GM12878 (cell line): ENCODE measurements at regions not wholly inside any gene's neighbourhood (a gene's known extent, or its start where the extent isn't known, plus 50 kb on each side); places are given as distances from the start of the nearest gene placed in this dataset.

ENCODE experiments used
- ATAC-seq: fragments of 200-7000 bp; cut with Tn5 transposase; 3 replicates; pipeline ENCODE4 v1.9.1; 2020; ENCODE audit warnings: mild to moderate bottlenecking, moderate library complexity
- BruUV-seq: library from RNA; stranded (reverse); fragments of 400-500 nt; replicated peaks from 2 replicates; lab custom pipeline; 2021; lab: Mats Ljungman, UMichigan
- CTCF ChIA-PET: fragments of 300-600 bp; sonication (Branson Sonifier 250); formaldehyde crosslinking; extraction: SDS; loops from one replicate; lab custom pipeline; 2021; ENCODE audit warnings: inconsistent platforms; lab: Yijun Ruan, JAX
- POLR2A ChIA-PET: fragments of 350-600 bp; formaldehyde crosslinking; extraction: SDS; loops from one replicate; lab custom pipeline; 2021; ENCODE audit warnings: inconsistent platforms; lab: Charles Lee
- RAD21 ChIA-PET: fragments of 300-600 bp; sonication (Branson Sonifier 250); formaldehyde crosslinking; loops from one replicate; lab custom pipeline; 2023; ENCODE audit warnings: antibody characterized with exemption; ENCODE audit not compliant: unreplicated experiment; lab: Charles Lee
- SMC1A ChIA-PET: fragments of 300-600 bp; sonication (Branson Sonifier 250); formaldehyde crosslinking; loops from one replicate; lab custom pipeline; 2023; ENCODE audit not compliant: unreplicated experiment, uncharacterized antibody; lab: Charles Lee
- DNase-seq: peaks from one replicate; pipeline ENCODE4 v3.0.0-alpha.2; 2011; ENCODE audit warnings: low read depth, low spot score
- FAIRE-seq: peaks from 3 replicates; lab custom pipeline; 2011; peaks lifted over from hg19 to GRCh38; lab: Jason Lieb, UNC
- H2AFZ ChIP-seq: 2 replicates; pipeline ENCODE4 v1.6.0; 2011; ENCODE audit warnings: low read depth, low read length, control low read depth; ENCODE audit not compliant: control insufficient read depth
- H3K27ac ChIP-seq: 2 replicates; pipeline ENCODE4 v1.5.1; 2011; ENCODE audit warnings: control low read depth; ENCODE audit not compliant: control insufficient read depth, insufficient read depth
- H3K27me3 ChIP-seq, 2 experiments: replicated peaks in 1 of 2; 2 replicates each; pipeline versions ENCODE4 v1.6.0 to v1.6.1; 2011; ENCODE audit warnings: low read length in 1 of 2; ENCODE audit not compliant: control insufficient read depth in 2 of 2, insufficient read depth in 2 of 2
- H3K36me3 ChIP-seq, 2 experiments: 2 replicates each; pipeline ENCODE4 v1.5.1; 2011; ENCODE audit warnings: low read length in 1 of 2; ENCODE audit not compliant: control insufficient read depth in 2 of 2, insufficient read depth in 2 of 2
- H3K4me1 ChIP-seq: 2 replicates; pipeline ENCODE4 v1.6.1; 2011; ENCODE audit warnings: mild to moderate bottlenecking, low read length, moderate library complexity, mixed read lengths; ENCODE audit not compliant: control insufficient read depth, insufficient read depth
- H3K4me2 ChIP-seq: 2 replicates; pipeline ENCODE4 v1.6.0; 2011; ENCODE audit warnings: control low read depth; ENCODE audit not compliant: control insufficient read depth, insufficient read depth
- H3K4me3 ChIP-seq: fragments of 200-600 bp; sonication (generic); 2 replicates; pipeline ENCODE4 v1.5.1; 2016
- H3K79me2 ChIP-seq: 2 replicates; pipeline ENCODE4 v1.6.0; 2011; ENCODE audit warnings: low read length; ENCODE audit not compliant: control insufficient read depth, insufficient read depth
- H3K9ac ChIP-seq: 2 replicates; pipeline ENCODE4 v1.8.0; 2011; ENCODE audit warnings: low read length, control low read depth, mixed read lengths; ENCODE audit not compliant: control insufficient read depth, insufficient read depth
- H3K9me3 ChIP-seq: replicated peaks from 3 replicates; pipeline ENCODE4 v1.5.1; 2011; ENCODE audit warnings: mild to moderate bottlenecking, low read length; ENCODE audit not compliant: control insufficient read depth, insufficient read depth
- H4K20me1 ChIP-seq: 2 replicates; pipeline ENCODE4 v1.6.0; 2011; ENCODE audit not compliant: control insufficient read depth, insufficient read depth
- ASH2L ChIP-seq: fragments of 300-600, 200-600 bp; sonication (generic); IDR thresholded peaks from 2 replicates; pipeline ENCODE4 v1.6.1; 2017; ENCODE audit warnings: low read depth, mild to moderate bottlenecking, borderline replicate concordance
- FOXK2 ChIP-seq: fragments of 450-650 bp; IDR thresholded peaks from 2 replicates; pipeline ENCODE4 v1.6.1; 2017; ENCODE audit warnings: mild to moderate bottlenecking, moderate library complexity
- HCFC1 ChIP-seq: fragments of 150-350 bp; IDR thresholded peaks from 2 replicates; pipeline ENCODE4 v1.6.1; 2014; ENCODE audit warnings: low read length
- JUND ChIP-seq: IDR thresholded peaks from 2 replicates; pipeline ENCODE4 v1.6.1; 2012; ENCODE audit warnings: low read depth, mild to moderate bottlenecking, low read length, improper control_type of control experiment, moderate library complexity
- KLF5 ChIP-seq: fragments of 450-650 bp; IDR thresholded peaks from 2 replicates; pipeline ENCODE4 v1.6.1; 2014; ENCODE audit warnings: mild to moderate bottlenecking; ENCODE audit not compliant: partially characterized antibody
- POLR2AphosphoS2 ChIP-seq: IDR thresholded peaks from 2 replicates; pipeline ENCODE4 v1.6.1; 2011; ENCODE audit warnings: low read depth, mild to moderate bottlenecking, low read length, improper control_type of control experiment, moderate library complexity
- RFX5 ChIP-seq: IDR thresholded peaks from 2 replicates; pipeline ENCODE4 v1.6.1; 2011; ENCODE audit warnings: low read depth, low read length, improper control_type of control experiment
- SIN3A ChIP-seq: IDR thresholded peaks from 2 replicates; pipeline ENCODE4 v1.6.1; 2012; ENCODE audit warnings: low read depth, low read length, improper control_type of control experiment
- ZNF622 ChIP-seq: fragments of 450-650 bp; IDR thresholded peaks from 2 replicates; pipeline ENCODE4 v1.6.1; 2017; ENCODE audit warnings: mild to moderate bottlenecking, inconsistent platforms
- WGBS: methylation state at CpG from one replicate; pipeline ENCODE4 v1.1.6; 2016; ENCODE audit warnings: low lambda C conversion rate; ENCODE audit not compliant: insufficient replicate concordance, insufficient coverage; ENCODE audit errors: missing lambda C conversion rate; 5-methylcytosine and 5-hydroxymethylcytosine counted together
- in situ Hi-C: fragments of 300-500 bp; cut with MboI; formaldehyde crosslinking; loops from 9 replicates; pipeline ENCODE4 v1.14.3; 2018; ENCODE audit warnings: mixed read lengths
- intact Hi-C: fragments of 100-400 bp; cut with micrococcal nuclease; formaldehyde crosslinking; loops from one replicate; pipeline ENCODE4 v1.14.2; 2022; ENCODE audit not compliant: unreplicated experiment
- TF ChIP-seq, protein P1 (sequence below): IDR thresholded peaks from 2 replicates; pipeline ENCODE4 v1.6.1; 2012; ENCODE audit warnings: low read length, inconsistent platforms
- TF ChIP-seq, protein P2 (sequence below): IDR thresholded peaks from 2 replicates; pipeline ENCODE4 v1.6.1; 2012; ENCODE audit warnings: low read depth, low read length, improper control_type of control experiment
- TF ChIP-seq, protein P3 (sequence below): fragments of 450-650 bp; formaldehyde crosslinking; IDR thresholded peaks from 2 replicates; pipeline ENCODE4 v1.4.0; 2022; ENCODE audit warnings: mild to moderate bottlenecking, moderate library complexity
- TF ChIP-seq, protein P4 (sequence below): fragments of 150-350 bp; IDR thresholded peaks from 2 replicates; pipeline ENCODE4 v1.6.1; 2016; ENCODE audit warnings: low read depth, low read length

DNA sequence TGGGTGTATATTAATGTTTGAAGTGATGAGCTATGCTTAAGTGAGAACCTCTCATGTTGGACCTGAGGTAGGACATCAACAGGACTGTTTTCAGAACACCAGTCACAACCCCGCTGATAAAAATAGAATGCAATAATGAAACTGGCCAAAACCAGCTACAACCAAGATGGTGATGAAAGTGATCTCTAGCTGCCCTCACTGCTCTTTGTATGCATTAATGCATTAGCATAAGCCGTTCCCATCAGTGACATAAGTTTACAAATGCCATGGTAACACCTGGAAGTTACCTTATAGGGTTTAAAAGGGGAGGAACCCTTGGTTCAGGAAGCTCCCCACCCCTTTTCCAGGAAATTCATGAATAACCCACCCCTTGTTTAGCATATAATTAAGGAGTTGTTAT lies 672.5 kb upstream of the EEF2KMT start (continued):
- TF ChIP-seq FOXK2 (no peak), POLR2AphosphoS2 (no peak), SIN3A (no peak)

DNA sequence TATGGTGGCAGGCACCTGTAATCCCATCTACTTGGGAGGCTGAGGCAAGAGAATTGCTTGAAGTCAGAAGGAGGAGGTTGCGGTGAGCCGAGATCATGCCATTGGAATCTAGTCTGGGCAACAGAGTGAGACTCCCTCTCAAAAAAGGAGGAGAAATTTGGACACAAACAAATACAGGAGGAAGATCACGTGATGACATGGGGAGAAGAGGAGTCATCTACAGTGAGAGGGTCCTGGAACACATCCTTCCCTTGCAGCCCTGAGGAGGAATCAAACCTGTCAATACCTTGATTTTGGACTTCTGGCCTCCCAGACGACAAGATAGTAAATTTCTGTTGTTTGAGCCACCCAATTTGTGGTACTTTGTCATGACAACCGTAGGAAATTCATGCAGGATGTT lies 671.9 kb upstream of the EEF2KMT start:
- TF ChIP-seq ZNF622: no peak
- TF ChIP-seq, protein P1, sequence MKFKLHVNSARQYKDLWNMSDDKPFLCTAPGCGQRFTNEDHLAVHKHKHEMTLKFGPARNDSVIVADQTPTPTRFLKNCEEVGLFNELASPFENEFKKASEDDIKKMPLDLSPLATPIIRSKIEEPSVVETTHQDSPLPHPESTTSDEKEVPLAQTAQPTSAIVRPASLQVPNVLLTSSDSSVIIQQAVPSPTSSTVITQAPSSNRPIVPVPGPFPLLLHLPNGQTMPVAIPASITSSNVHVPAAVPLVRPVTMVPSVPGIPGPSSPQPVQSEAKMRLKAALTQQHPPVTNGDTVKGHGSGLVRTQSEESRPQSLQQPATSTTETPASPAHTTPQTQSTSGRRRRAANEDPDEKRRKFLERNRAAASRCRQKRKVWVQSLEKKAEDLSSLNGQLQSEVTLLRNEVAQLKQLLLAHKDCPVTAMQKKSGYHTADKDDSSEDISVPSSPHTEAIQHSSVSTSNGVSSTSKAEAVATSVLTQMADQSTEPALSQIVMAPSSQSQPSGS: no peak
- TF ChIP-seq, protein P2, sequence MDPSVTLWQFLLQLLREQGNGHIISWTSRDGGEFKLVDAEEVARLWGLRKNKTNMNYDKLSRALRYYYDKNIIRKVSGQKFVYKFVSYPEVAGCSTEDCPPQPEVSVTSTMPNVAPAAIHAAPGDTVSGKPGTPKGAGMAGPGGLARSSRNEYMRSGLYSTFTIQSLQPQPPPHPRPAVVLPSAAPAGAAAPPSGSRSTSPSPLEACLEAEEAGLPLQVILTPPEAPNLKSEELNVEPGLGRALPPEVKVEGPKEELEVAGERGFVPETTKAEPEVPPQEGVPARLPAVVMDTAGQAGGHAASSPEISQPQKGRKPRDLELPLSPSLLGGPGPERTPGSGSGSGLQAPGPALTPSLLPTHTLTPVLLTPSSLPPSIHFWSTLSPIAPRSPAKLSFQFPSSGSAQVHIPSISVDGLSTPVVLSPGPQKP: no peak
- TF ChIP-seq RFX5: no peak
- TF ChIP-seq KLF5: no peak
- TF ChIP-seq HCFC1: no peak
- TF ChIP-seq JUND: no peak
- no peak for TF ChIP-seq ASH2L
- TF ChIP-seq, protein P3, sequence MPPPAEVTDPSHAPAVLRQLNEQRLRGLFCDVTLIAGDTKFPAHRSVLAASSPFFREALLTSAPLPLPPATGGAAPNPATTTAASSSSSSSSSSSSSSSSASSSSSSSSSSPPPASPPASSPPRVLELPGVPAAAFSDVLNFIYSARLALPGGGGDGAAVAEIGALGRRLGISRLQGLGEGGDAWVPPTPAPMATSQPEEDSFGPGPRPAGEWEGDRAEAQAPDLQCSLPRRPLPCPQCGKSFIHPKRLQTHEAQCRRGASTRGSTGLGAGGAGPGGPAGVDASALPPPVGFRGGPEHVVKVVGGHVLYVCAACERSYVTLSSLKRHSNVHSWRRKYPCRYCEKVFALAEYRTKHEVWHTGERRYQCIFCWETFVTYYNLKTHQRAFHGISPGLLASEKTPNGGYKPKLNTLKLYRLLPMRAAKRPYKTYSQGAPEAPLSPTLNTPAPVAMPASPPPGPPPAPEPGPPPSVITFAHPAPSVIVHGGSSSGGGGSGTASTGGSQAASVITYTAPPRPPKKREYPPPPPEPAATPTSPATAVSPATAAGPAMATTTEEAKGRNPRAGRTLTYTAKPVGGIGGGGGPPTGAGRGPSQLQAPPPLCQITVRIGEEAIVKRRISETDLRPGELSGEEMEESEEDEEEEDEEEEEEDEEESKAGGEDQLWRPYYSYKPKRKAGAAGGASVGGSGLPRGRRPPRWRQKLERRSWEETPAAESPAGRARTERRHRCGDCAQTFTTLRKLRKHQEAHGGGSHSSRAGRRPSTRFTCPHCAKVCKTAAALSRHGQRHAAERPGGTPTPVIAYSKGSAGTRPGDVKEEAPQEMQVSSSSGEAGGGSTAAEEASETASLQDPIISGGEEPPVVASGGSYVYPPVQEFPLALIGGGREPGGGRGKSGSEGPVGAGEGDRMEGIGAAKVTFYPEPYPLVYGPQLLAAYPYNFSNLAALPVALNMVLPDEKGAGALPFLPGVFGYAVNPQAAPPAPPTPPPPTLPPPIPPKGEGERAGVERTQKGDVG (CRISPR knock-in tag): no peak
- TF ChIP-seq, protein P4, sequence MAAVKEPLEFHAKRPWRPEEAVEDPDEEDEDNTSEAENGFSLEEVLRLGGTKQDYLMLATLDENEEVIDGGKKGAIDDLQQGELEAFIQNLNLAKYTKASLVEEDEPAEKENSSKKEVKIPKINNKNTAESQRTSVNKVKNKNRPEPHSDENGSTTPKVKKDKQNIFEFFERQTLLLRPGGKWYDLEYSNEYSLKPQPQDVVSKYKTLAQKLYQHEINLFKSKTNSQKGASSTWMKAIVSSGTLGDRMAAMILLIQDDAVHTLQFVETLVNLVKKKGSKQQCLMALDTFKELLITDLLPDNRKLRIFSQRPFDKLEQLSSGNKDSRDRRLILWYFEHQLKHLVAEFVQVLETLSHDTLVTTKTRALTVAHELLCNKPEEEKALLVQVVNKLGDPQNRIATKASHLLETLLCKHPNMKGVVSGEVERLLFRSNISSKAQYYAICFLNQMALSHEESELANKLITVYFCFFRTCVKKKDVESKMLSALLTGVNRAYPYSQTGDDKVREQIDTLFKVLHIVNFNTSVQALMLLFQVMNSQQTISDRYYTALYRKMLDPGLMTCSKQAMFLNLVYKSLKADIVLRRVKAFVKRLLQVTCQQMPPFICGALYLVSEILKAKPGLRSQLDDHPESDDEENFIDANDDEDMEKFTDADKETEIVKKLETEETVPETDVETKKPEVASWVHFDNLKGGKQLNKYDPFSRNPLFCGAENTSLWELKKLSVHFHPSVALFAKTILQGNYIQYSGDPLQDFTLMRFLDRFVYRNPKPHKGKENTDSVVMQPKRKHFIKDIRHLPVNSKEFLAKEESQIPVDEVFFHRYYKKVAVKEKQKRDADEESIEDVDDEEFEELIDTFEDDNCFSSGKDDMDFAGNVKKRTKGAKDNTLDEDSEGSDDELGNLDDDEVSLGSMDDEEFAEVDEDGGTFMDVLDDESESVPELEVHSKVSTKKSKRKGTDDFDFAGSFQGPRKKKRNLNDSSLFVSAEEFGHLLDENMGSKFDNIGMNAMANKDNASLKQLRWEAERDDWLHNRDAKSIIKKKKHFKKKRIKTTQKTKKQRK: no peak
- TF ChIP-seq, all 136 proteins: peak for 0
- no peak for DNase-seq
- no peak for FAIRE-seq
- no peak overlapping the region for H3K9ac ChIP-seq
- H2AFZ ChIP-seq: no peak overlapping the region
- WGBS: 34% methylated on average over 5 of the region's 5 CpGs
- ATAC-seq: no peak
- in situ Hi-C loops: no loop called here
- no peaks in the 10 kb centered on the region; the same call in 2 of the 3 replicates for H3K9me3 ChIP-seq
- H3K36me3 ChIP-seq: no peaks in the 10 kb centered on the region
- no peak overlapping the region for H3K4me2 ChIP-seq
- SMC1A ChIA-PET: no interaction called here
- H3K27ac ChIP-seq: no peak overlapping the region
- no peaks in the 10 kb centered on the region for H3K4me1 ChIP-seq
- H3K79me2 ChIP-seq: no peaks in the 10 kb centered on the region
- no peak overlapping the region for H3K4me3 ChIP-seq
- CTCF ChIA-PET: no interaction called here
- no TSS peak for BruUV-seq
- H4K20me1 ChIP-seq: no peaks in the 10 kb centered on the region
- no peaks in the 10 kb centered on the region for H3K27me3 ChIP-seq
- POLR2A ChIA-PET: no interaction called here
- RAD21 ChIA-PET: no interaction called here
- intact Hi-C loops: no loop called here
